ENCODE measurements at regions not wholly inside any gene's neighbourhood (a gene's known extent, or its start where the extent isn't known, plus 50 kb on each side); places are given as distances from the start of the nearest gene placed in this dataset.
"Not testable (repeated sequence)": the region's sequence is repeated elsewhere in the genome, so short reads cannot be mapped to it uniquely, and the experiment has no call there.

DNA sequence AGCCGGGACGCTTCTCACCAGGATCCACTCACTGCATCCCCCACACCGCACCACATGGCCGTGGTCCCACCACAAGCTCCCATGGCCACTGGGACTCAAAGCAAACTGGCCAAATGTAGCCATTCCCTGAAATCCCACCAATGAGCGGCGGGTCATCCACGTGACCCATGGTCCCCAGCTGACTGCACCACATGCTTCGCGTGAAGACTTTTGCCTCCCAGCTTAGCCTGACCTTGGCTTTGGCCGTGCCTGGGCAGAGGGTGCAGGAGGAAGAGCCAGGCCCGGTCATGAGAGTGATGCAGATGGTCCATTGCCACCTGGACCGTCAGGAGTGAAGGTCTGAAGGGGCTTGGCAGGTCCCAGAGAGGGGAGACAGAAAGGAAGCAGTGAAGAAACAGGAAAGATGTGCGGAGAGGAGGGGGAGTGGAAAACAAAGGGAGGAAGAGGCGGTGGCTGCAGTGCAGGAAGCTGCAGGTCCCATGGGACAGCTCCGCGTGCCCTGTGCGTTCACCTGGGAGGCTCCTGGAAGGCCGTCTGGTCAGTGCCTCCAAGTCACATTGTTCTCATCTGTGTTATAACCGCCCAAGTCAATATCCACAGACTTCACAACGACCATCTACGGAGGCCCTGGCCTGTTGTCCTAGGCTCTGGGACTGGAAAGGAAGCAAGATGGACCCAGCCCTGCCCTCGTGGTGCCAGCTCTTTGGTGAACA is 167.8 kb upstream of the AJAP1 start:
- Histone ChIP-seq H3K27me3 (peaks cover 0 to 5% (median 0%) of the 10 kb centered on the region in 3 donors), H3K9me3 (no peaks in the 10 kb centered on the region), H3K27ac (no peak overlapping the region), H3K4me3 (no peak overlapping the region), H3K4me1 (no peaks in the 10 kb centered on the region), H3K36me3 (no peaks in the 10 kb centered on the region)
- WGBS, 5 donors, result 83 to 88% (median 84%) methylated on average over 22 of the region's 22 CpGs
- intact Hi-C loops (cut with DNase I; ENCODE audit: low total_unique reads), result no loop called here
- TF ChIP-seq EP300 (IDR thresholded peaks at IDR 0.05), result no peak
- no peak for TF ChIP-seq POLR2A (IDR thresholded peaks at IDR 0.05)
- no peak for TF ChIP-seq POLR2AphosphoS5 (IDR thresholded peaks at IDR 0.05)
- TF ChIP-seq, protein P1, sequence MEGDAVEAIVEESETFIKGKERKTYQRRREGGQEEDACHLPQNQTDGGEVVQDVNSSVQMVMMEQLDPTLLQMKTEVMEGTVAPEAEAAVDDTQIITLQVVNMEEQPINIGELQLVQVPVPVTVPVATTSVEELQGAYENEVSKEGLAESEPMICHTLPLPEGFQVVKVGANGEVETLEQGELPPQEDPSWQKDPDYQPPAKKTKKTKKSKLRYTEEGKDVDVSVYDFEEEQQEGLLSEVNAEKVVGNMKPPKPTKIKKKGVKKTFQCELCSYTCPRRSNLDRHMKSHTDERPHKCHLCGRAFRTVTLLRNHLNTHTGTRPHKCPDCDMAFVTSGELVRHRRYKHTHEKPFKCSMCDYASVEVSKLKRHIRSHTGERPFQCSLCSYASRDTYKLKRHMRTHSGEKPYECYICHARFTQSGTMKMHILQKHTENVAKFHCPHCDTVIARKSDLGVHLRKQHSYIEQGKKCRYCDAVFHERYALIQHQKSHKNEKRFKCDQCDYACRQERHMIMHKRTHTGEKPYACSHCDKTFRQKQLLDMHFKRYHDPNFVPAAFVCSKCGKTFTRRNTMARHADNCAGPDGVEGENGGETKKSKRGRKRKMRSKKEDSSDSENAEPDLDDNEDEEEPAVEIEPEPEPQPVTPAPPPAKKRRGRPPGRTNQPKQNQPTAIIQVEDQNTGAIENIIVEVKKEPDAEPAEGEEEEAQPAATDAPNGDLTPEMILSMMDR (IDR thresholded peaks at IDR 0.05), result no peak
- no peak for DNase-seq

DNA sequence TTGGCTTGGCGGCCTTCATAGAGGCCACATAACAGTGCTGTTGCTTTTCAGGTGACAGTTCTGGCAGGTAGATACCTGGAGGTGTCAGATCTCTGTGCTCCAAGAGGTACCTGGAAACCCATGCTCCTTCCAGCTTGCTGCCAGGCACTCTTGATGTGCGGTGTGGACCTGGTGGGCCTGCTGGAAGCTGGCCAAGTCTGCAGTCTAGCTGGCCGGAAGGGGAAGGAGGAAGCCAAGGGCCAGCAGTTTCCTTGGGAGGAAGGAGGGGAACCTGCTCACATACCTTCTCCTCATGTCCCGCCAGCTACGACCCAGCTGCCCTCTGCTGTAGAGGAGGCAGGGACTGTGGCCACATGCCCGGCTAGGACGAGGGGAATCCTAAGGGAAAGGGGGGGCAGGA is 166.4 kb upstream of the AJAP1 start:
- DNase-seq, result no peak
- H3K27ac ChIP-seq, result no peak overlapping the region
- intact Hi-C loops (cut with DNase I; ENCODE audit: low total_unique reads), result no loop called here
- peaks cover 0 to 11% (median 0%) of the 10 kb centered on the region in 3 donors for H3K27me3 ChIP-seq
- no peak overlapping the region for H3K4me3 ChIP-seq
- no peaks in the 10 kb centered on the region for H3K36me3 ChIP-seq
- WGBS, 5 donors, result 49 to 65% (median 57%) methylated on average over 7 of the region's 7 CpGs
- H3K9me3 ChIP-seq, result peaks cover 0 to 10% (median 0%) of the 10 kb centered on the region in 4 donors
- TF ChIP-seq, protein P1 (IDR thresholded peaks at IDR 0.05), result no peak
- TF ChIP-seq POLR2AphosphoS5 (IDR thresholded peaks at IDR 0.05) (no peak), EP300 (IDR thresholded peaks at IDR 0.05) (no peak), POLR2A (IDR thresholded peaks at IDR 0.05) (no peak)
- no peaks in the 10 kb centered on the region for H3K4me1 ChIP-seq

GRCh38 chr1:4489486-4489885 is 164.9 kb upstream of the AJAP1 start:
- intact Hi-C loops (cut with DNase I; ENCODE audit: low total_unique reads), result no loop called here
- no peak overlapping the region for H3K4me3 ChIP-seq
- TF ChIP-seq EP300 (IDR thresholded peaks at IDR 0.05), result no peak
- TF ChIP-seq, protein P1 (IDR thresholded peaks at IDR 0.05), result no peak
- H3K4me1 ChIP-seq, result no peaks in the 10 kb centered on the region
- no peaks in the 10 kb centered on the region for H3K36me3 ChIP-seq
- DNase-seq, result no peak
- peaks cover 0 to 10% (median 0%) of the 10 kb centered on the region in 4 donors for H3K9me3 ChIP-seq
- H3K27me3 ChIP-seq, result peaks cover 0 to 24% (median 5%) of the 10 kb centered on the region in 3 donors
- no peak overlapping the region for H3K27ac ChIP-seq
- WGBS, 5 donors, result 63 to 77% (median 64%) methylated on average over 6 to 7 of the region's 7 CpGs

DNA sequence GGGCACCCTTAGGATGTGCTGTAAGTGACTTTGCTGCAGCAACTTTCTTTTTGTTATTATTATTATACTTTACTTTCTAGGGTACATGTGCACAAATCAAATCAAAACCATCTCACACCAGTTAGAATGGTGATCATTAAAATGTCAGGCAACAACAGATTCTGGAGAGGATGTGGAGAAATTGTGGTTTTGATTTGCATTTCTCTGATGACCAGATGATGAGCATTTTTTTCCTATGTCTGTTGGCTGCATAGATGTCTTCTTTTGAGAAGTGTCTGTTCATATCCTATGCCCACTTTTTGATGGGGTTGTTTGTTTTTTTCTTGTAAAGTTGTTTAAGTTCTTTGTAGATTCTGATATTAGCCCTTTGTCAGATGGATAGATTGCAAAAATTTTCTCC is 164.4 kb upstream of the AJAP1 start:
- DNase-seq; H3K9me3 ChIP-seq; H3K36me3 ChIP-seq; intact Hi-C loops (cut with DNase I; ENCODE audit: low total_unique reads); H3K27ac ChIP-seq; H3K4me1 ChIP-seq; H3K4me3 ChIP-seq: not testable (repeated sequence)
- H3K27me3 ChIP-seq, result peaks cover 0 to 29% (median 7%) of the 10 kb centered on the region in 3 donors

- no peak for DNase-seq
- WGBS, 5 donors, result 50 to 81% (median 55%) methylated on average over 3 to 5 of the region's 5 CpGs
Measured at GRCh38 chr1:4494027-4494426, 160.4 kb upstream of the AJAP1 start.

More at GRCh38 chr1:4494027-4494426, 160.4 kb upstream of the AJAP1 start:
- TF ChIP-seq EP300 (IDR thresholded peaks at IDR 0.05), result no peak
- no peak for TF ChIP-seq POLR2A (IDR thresholded peaks at IDR 0.05)
- TF ChIP-seq POLR2AphosphoS5 (IDR thresholded peaks at IDR 0.05), result no peak
- Histone ChIP-seq H3K27ac (no peak overlapping the region), H3K4me1 (no peaks in the 10 kb centered on the region), H3K4me3 (no peak overlapping the region), H3K36me3 (no peaks in the 10 kb centered on the region), H3K27me3 (peaks cover 0 to 33% (median 7%) of the 10 kb centered on the region in 3 donors), H3K9me3 (peaks cover 0 to 10% (median 0%) of the 10 kb centered on the region in 4 donors)
- intact Hi-C loops (cut with DNase I; ENCODE audit: low total_unique reads), result no loop called here
